ENCODE measurements at regions not wholly inside any gene's neighbourhood (a gene's known extent, or its start where the extent isn't known, plus 50 kb on each side); places are given as distances from the start of the nearest gene placed in this dataset.
"Not testable (repeated sequence)": the region's sequence is repeated elsewhere in the genome, so short reads cannot be mapped to it uniquely, and the experiment has no call there.

DNA sequence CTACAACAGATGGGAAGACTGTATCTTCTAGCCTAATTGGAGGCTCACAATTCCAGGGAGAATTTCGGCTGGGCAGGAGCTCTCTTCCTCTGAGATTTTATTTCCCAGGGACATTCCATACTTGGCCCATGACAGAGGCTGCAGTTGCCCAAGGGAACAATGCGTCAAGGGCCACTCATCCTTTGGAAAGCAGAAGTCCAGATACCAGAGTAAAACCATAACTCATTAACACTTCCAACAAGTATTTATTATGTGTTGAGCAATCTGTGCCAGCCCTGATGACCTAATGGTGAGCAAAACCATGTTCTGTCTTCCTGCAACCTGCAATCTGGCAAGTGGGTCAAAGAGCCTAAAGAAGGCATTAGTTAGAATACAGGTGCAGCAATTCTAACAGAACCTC, 191.2 kb upstream of the IRF2BP2 start:
- not testable (repeated sequence) for TF ChIP-seq CTCF (conservative IDR thresholded peaks at IDR 0.05; ENCODE audit: low read length); EZH2phosphoT487 (IDR thresholded peaks at IDR 0.05; ENCODE audit: borderline replicate concordance, low read depth, low read length)

Measured in OCI-LY7 (cell line).